Suprapubic skin (tissue), 4 donors: ENCODE measurements at regions not wholly inside any gene's neighbourhood (a gene's known extent, or its start where the extent isn't known, plus 50 kb on each side); places are given as distances from the start of the nearest gene placed in this dataset.
"Not testable (repeated sequence)": the region's sequence is repeated elsewhere in the genome, so short reads cannot be mapped to it uniquely, and the experiment has no call there.

Experiments
- DNase-seq, 2 donors: peaks; one replicate each; pipeline ENCODE4 v3.0.0-alpha.2; 2019; ENCODE audit warnings: low spot score in 2 of 2
- H3K27ac ChIP-seq: fragments of 200-600 bp; sonication (generic); one replicate; pipeline ENCODE4 v1.5.1; 2019
- H3K27me3 ChIP-seq: fragments of 200-600 bp; sonication (generic); one replicate; pipeline ENCODE4 v1.5.1; 2019
- H3K36me3 ChIP-seq: fragments of 200-600 bp; sonication (generic); one replicate; pipeline ENCODE4 v1.5.1; 2019
- H3K4me1 ChIP-seq: fragments of 200-600 bp; sonication (generic); one replicate; pipeline ENCODE4 v1.5.1; 2019
- H3K4me3 ChIP-seq: fragments of 200-600 bp; sonication (generic); one replicate; pipeline ENCODE4 v1.5.1; 2019; ENCODE audit warnings: mild to moderate bottlenecking
- H3K9me3 ChIP-seq: fragments of 200-600 bp; sonication (generic); one replicate; pipeline ENCODE4 v1.5.1; 2019
- CTCF ChIP-seq, 2 donors: fragments of 200-600 bp in 1 of 2; fragments of 450-650 bp in 1 of 2; sonication (generic) in 1 of 2; IDR thresholded peaks; one replicate each; pipeline ENCODE4 v1.5.1; 2016 to 2019; ENCODE audit warnings: antibody characterized with exemption in 2 of 2, mild to moderate bottlenecking in 1 of 2, moderate library complexity in 1 of 2
- EP300 ChIP-seq: sonication (generic); formaldehyde crosslinking; IDR thresholded peaks from one replicate; pipeline ENCODE4 v1.6.1; 2017; ENCODE audit warnings: antibody characterized with exemption
- POLR2A ChIP-seq, 2 donors: fragments of 450-650 bp; IDR thresholded peaks; one replicate each; pipeline ENCODE4 v1.6.1; 2017; ENCODE audit warnings: antibody characterized with exemption in 2 of 2, mild to moderate bottlenecking in 2 of 2, moderate library complexity in 2 of 2
- POLR2AphosphoS5 ChIP-seq, 3 donors: sonication (generic); formaldehyde crosslinking; IDR thresholded peaks; one replicate each; pipeline ENCODE4 v1.6.1; 2017; ENCODE audit warnings: antibody characterized with exemption in 3 of 3
- WGBS: methylation state at CpG from one replicate; pipeline ENCODE4 v1.1.5; 2018; 5-methylcytosine and 5-hydroxymethylcytosine counted together

GRCh38 chr22:33124471-33124870 is 66.3 kb upstream of the SYN3 start:
- WGBS = 78% methylated on average over 4 of the region's 4 CpGs
- H3K4me1 ChIP-seq = no peaks in the 10 kb centered on the region
- no peaks in the 10 kb centered on the region for H3K9me3 ChIP-seq
- no peaks in the 10 kb centered on the region for H3K27me3 ChIP-seq
- DNase-seq = no peak
- no peak overlapping the region for H3K27ac ChIP-seq
- H3K36me3 ChIP-seq = no peaks in the 10 kb centered on the region
- TF ChIP-seq EP300 (no peak), POLR2AphosphoS5 (IDR thresholded peaks at IDR 0.05) (no peak), POLR2A (IDR thresholded peaks at IDR 0.05) (no peak), CTCF (IDR thresholded peaks at IDR 0.05) (no peak)
- H3K4me3 ChIP-seq = no peak overlapping the region

DNA sequence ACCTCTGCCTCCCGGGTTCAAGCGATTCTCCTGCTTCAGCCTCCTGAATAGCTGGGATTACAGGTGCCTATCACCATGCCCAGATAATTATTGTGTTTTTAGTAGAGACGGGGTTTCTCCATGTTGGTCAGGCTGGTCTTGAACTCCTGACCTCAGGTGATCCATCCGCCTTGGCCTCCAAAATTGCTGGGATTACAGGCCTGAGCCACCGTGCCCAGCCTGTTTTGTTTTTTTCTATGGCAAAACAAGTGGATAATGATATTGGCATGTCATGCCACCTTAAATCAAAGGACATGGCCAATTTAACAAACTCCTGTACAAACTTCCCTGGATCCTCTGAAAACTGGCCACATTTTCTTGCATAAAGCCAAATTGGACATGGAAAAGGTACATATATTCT is 64.3 kb upstream of the SYN3 start:
- not testable (repeated sequence) for H3K27me3 ChIP-seq, H3K4me1 ChIP-seq, H3K36me3 ChIP-seq, H3K9me3 ChIP-seq, H3K4me3 ChIP-seq, H3K27ac ChIP-seq, DNase-seq
- 93% methylated on average over 5 of the region's 5 CpGs for WGBS

DNA sequence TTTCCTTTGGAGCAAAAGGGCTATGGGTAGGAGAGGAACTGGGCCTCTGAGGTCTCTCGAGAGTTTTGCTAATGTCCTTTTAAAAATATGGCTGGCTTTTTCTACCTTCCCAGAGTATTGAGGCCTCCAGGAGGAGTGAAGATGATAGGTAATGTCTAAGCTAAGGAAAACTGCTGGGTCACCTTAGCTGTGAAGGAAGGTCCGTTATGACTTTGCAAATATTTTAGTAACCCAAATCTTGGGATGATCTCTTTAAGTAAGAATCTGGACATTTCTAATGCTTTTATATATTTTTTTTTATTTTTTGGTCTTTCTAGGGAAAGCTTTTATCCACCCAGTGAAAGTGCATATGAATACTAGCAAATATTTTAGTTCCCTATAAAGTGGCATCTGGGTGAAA is 60.9 kb upstream of the SYN3 start:
- Histone ChIP-seq H3K9me3 (no peaks in the 10 kb centered on the region), H3K27ac (no peak overlapping the region), H3K4me3 (no peak overlapping the region), H3K36me3 (no peaks in the 10 kb centered on the region), H3K27me3 (no peaks in the 10 kb centered on the region), H3K4me1 (no peaks in the 10 kb centered on the region)
- 91% methylated on average over 2 of the region's 2 CpGs for WGBS
- no peak for DNase-seq
- TF ChIP-seq POLR2A (IDR thresholded peaks at IDR 0.05) = no peak
- no peak for TF ChIP-seq POLR2AphosphoS5 (IDR thresholded peaks at IDR 0.05)
- TF ChIP-seq CTCF (IDR thresholded peaks at IDR 0.05) = no peak
- no peak for TF ChIP-seq EP300

DNA sequence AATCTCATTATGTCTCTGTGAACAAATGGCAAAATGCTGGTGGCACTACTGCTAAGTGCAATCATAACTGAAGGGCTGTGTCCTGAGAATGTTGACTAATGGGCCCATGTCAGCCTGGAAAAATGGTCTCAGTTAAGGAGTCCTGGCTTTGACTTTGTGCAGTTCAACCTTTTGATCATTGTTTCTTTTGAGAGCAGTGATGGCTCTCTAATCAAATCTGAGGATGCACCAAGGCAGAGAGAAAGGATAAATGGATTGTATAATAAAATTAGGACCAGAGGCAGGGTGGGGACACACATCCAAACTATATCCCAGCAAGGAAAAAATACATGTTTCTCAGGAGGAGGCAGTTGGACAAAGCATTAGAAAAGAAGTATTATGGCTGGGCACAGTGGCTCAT is 59.6 kb upstream of the SYN3 start:
- TF ChIP-seq POLR2AphosphoS5 (IDR thresholded peaks at IDR 0.05) (no peak), CTCF (IDR thresholded peaks at IDR 0.05) (no peak), EP300 (no peak), POLR2A (IDR thresholded peaks at IDR 0.05) (no peak)
- Histone ChIP-seq H3K36me3 (no peaks in the 10 kb centered on the region), H3K27ac (no peak overlapping the region), H3K4me3 (no peak overlapping the region), H3K9me3 (no peaks in the 10 kb centered on the region), H3K27me3 (no peaks in the 10 kb centered on the region), H3K4me1 (no peaks in the 10 kb centered on the region)
- DNase-seq = no peak

DNA sequence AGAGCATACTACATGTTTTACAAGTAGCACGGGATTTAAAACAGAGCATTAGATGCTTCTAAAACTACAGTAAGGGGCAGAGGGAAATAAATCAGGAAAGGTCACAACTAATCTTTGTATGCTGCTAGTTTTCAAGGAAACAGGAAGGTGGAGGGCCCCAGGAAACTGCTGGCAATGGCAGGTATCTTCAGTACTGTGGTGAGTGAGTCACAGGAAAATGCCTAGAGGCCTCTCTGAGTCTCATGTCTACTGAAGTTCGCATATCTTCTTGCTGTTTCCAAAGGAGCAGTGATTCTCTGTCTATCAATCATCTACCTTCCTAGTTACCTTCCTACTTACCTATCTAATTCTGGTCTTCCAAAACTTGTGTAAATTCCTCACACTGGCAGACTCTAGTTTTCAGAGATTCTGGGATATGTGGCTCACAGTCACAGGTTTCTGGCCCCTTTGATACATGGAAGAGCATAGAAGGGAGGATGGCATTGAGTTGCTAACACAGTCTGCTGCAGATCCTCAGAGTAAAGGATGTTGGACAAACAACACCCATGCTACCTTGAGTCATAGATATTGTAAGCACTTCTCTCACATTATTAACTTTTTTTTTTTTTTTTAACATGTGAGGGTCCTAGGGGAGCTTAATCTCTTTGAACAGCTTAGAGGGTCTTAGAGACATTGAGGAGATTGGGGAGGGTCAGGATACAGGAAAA is 58.8 kb upstream of the SYN3 start:
- Histone ChIP-seq H3K9me3 (no peaks in the 10 kb centered on the region), H3K4me3 (no peak overlapping the region), H3K27ac (no peak overlapping the region), H3K36me3 (no peaks in the 10 kb centered on the region), H3K4me1 (no peaks in the 10 kb centered on the region), H3K27me3 (no peaks in the 10 kb centered on the region)
- no peak for TF ChIP-seq CTCF (IDR thresholded peaks at IDR 0.05)
- TF ChIP-seq POLR2A (IDR thresholded peaks at IDR 0.05) = no peak
- no peak for TF ChIP-seq POLR2AphosphoS5 (IDR thresholded peaks at IDR 0.05)
- no peak for TF ChIP-seq EP300
- DNase-seq = no peak
- 27% methylated on average over 2 of the region's 2 CpGs for WGBS

GRCh38 chr22:33114565-33114964 is 56.4 kb upstream of the SYN3 start:
- no peaks in the 10 kb centered on the region for H3K36me3 ChIP-seq
- no peak for DNase-seq
- TF ChIP-seq POLR2A (IDR thresholded peaks at IDR 0.05) = no peak
- TF ChIP-seq EP300 = no peak
- TF ChIP-seq CTCF (IDR thresholded peaks at IDR 0.05) = no peak
- TF ChIP-seq POLR2AphosphoS5 (IDR thresholded peaks at IDR 0.05) = no peak
- H3K9me3 ChIP-seq = no peaks in the 10 kb centered on the region
- H3K4me3 ChIP-seq = no peak overlapping the region
- H3K27ac ChIP-seq = no peak overlapping the region
- no peaks in the 10 kb centered on the region for H3K27me3 ChIP-seq
- H3K4me1 ChIP-seq = peaks cover 14% of the 10 kb centered on the region
